ENCODE measurements at regions not wholly inside any gene's neighbourhood (a gene's known extent, or its start where the extent isn't known, plus 50 kb on each side); places are given as distances from the start of the nearest gene placed in this dataset.

- TF ChIP-seq, protein P1, sequence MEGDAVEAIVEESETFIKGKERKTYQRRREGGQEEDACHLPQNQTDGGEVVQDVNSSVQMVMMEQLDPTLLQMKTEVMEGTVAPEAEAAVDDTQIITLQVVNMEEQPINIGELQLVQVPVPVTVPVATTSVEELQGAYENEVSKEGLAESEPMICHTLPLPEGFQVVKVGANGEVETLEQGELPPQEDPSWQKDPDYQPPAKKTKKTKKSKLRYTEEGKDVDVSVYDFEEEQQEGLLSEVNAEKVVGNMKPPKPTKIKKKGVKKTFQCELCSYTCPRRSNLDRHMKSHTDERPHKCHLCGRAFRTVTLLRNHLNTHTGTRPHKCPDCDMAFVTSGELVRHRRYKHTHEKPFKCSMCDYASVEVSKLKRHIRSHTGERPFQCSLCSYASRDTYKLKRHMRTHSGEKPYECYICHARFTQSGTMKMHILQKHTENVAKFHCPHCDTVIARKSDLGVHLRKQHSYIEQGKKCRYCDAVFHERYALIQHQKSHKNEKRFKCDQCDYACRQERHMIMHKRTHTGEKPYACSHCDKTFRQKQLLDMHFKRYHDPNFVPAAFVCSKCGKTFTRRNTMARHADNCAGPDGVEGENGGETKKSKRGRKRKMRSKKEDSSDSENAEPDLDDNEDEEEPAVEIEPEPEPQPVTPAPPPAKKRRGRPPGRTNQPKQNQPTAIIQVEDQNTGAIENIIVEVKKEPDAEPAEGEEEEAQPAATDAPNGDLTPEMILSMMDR (IDR thresholded peaks at IDR 0.05; ENCODE audit: insufficient read depth, low read length, poor library complexity, severe bottlenecking) = no peak
- no peak for DNase-seq (ENCODE audit: extremely low read depth, insufficient read length)
Measured at GRCh38 chr5:21219966-21220365, 1232.0 kb upstream of the CDH18 start.

GRCh38 chr5:21219251-21219650 lies 1231.3 kb upstream of the CDH18 start:
- Histone ChIP-seq H3K36me3 (ENCODE audit: control insufficient read depth, insufficient read depth, low read length) (no peaks in the 10 kb centered on the region), H3K4me3 (replicated peaks; ENCODE audit: low read depth, low read length) (no peak overlapping the region), H3K27me3 (replicated peaks; ENCODE audit: control insufficient read depth, insufficient read depth, low read length) (no peaks in the 10 kb centered on the region)
- TF ChIP-seq, protein P1 (IDR thresholded peaks at IDR 0.05; ENCODE audit: insufficient read depth, low read length, poor library complexity, severe bottlenecking) = no peak
- DNase-seq (ENCODE audit: extremely low read depth, insufficient read length) = no peak

More at GRCh38 chr5:21219966-21220365, 1232.0 kb upstream of the CDH18 start:
- Histone ChIP-seq H3K4me3 (replicated peaks; ENCODE audit: low read depth, low read length) (no peak overlapping the region), H3K27me3 (replicated peaks; ENCODE audit: control insufficient read depth, insufficient read depth, low read length) (no peaks in the 10 kb centered on the region), H3K36me3 (ENCODE audit: control insufficient read depth, insufficient read depth, low read length) (no peaks in the 10 kb centered on the region)

DNA sequence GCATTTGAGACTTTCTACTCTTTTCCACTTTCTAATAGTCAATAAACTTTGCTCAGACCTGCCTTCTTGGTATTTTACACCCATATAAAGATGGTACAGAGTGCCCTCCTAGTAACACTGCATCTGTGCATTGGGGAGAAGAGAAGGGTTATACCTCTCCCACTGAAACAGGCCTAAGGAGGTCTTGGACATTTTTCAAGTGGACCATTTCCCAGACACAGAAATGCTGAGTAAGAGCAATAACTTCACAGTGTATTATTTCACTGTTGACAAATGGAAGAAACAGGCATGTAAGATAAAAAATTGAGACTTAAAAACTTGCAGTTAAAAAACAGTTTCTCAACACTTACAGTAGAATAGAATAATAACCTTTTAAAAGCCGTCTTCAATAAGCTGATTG lies 1224.0 kb upstream of the CDH18 start:
- H3K4me3 ChIP-seq (replicated peaks; ENCODE audit: low read depth, low read length) = no peak overlapping the region
- TF ChIP-seq, protein P1 (IDR thresholded peaks at IDR 0.05; ENCODE audit: insufficient read depth, low read length, poor library complexity, severe bottlenecking) = no peak
- DNase-seq (ENCODE audit: extremely low read depth, insufficient read length) = no peak
- no peaks in the 10 kb centered on the region for H3K27me3 ChIP-seq (replicated peaks; ENCODE audit: control insufficient read depth, insufficient read depth, low read length)
- no peaks in the 10 kb centered on the region for H3K36me3 ChIP-seq (ENCODE audit: control insufficient read depth, insufficient read depth, low read length)

DNA sequence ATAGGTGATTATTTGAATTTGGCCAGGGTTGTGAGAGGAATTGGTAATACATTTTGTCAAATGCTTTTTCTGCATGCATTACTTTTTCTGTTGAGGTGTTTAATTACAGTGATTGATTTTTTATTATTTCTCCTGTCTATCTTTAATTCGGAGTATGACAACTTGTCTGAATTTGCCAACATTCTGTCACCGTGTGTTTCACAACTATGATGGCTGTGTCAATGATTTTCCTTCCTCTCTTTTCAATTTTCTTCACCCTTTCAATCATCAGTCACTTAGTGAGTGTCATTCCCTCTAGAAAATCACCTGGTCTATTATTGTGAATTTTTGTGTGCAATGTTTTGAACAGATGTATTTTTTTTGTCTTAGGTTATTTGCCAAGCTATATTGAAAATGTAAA lies 1221.4 kb upstream of the CDH18 start:
- TF ChIP-seq, protein P1 (IDR thresholded peaks at IDR 0.05; ENCODE audit: insufficient read depth, low read length, poor library complexity, severe bottlenecking) = no peak
- DNase-seq (ENCODE audit: extremely low read depth, insufficient read length) = no peak
- no peak overlapping the region for H3K4me3 ChIP-seq (replicated peaks; ENCODE audit: low read depth, low read length)
- no peaks in the 10 kb centered on the region for H3K27me3 ChIP-seq (replicated peaks; ENCODE audit: control insufficient read depth, insufficient read depth, low read length)
- no peaks in the 10 kb centered on the region for H3K36me3 ChIP-seq (ENCODE audit: control insufficient read depth, insufficient read depth, low read length)

- no peak for DNase-seq (ENCODE audit: extremely low read depth, insufficient read length)
- no peaks in the 10 kb centered on the region for H3K27me3 ChIP-seq (replicated peaks; ENCODE audit: control insufficient read depth, insufficient read depth, low read length)
- H3K4me3 ChIP-seq (replicated peaks; ENCODE audit: low read depth, low read length) = no peak overlapping the region
- H3K36me3 ChIP-seq (ENCODE audit: control insufficient read depth, insufficient read depth, low read length) = no peaks in the 10 kb centered on the region
- TF ChIP-seq, protein P1 (IDR thresholded peaks at IDR 0.05; ENCODE audit: insufficient read depth, low read length, poor library complexity, severe bottlenecking) = no peak
Measured at GRCh38 chr5:21199087-21199486, 1211.1 kb upstream of the CDH18 start.

DNA sequence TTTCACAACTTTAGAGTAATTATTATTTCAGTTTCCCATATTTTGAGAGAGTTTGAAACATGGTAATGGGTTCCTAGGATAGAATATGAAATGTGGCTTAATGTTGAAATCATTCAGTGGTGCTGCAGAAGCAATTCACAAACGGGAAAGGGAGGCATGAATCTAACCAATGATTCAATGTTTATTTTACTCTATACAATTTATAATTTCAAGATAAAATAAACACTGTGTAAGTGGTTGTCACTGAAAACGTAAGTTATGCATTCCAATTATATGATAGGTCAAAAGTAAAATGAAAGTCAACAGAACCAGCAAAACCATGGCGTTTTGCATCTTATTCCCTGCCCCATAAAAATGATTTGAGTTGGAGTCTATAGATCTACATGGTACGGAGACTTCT lies 1207.1 kb upstream of the CDH18 start:
- no peaks in the 10 kb centered on the region for H3K36me3 ChIP-seq (ENCODE audit: control insufficient read depth, insufficient read depth, low read length)
- DNase-seq (ENCODE audit: extremely low read depth, insufficient read length) = no peak
- no peak overlapping the region for H3K4me3 ChIP-seq (replicated peaks; ENCODE audit: low read depth, low read length)
- TF ChIP-seq, protein P1 (IDR thresholded peaks at IDR 0.05; ENCODE audit: insufficient read depth, low read length, poor library complexity, severe bottlenecking) = no peak
- no peaks in the 10 kb centered on the region for H3K27me3 ChIP-seq (replicated peaks; ENCODE audit: control insufficient read depth, insufficient read depth, low read length)

Data from GM06990 (cell line).